ENCODE measurements at regions not wholly inside any gene's neighbourhood (a gene's known extent, or its start where the extent isn't known, plus 50 kb on each side); places are given as distances from the start of the nearest gene placed in this dataset.
"Not testable (repeated sequence)": the region's sequence is repeated elsewhere in the genome, so short reads cannot be mapped to it uniquely, and the experiment has no call there.

GRCh38 chr16:88230967-88231615, 151.7 kb upstream of the ZNF469 start:
- not testable (repeated sequence) for TF ChIP-seq CTCF (IDR thresholded peaks at IDR 0.05; ENCODE audit: low read depth, low read length); EZH2phosphoT487 (IDR thresholded peaks at IDR 0.05; ENCODE audit: low read depth)
